ENCODE measurements at regions not wholly inside any gene's neighbourhood (a gene's known extent, or its start where the extent isn't known, plus 50 kb on each side); places are given as distances from the start of the nearest gene placed in this dataset.

DNA sequence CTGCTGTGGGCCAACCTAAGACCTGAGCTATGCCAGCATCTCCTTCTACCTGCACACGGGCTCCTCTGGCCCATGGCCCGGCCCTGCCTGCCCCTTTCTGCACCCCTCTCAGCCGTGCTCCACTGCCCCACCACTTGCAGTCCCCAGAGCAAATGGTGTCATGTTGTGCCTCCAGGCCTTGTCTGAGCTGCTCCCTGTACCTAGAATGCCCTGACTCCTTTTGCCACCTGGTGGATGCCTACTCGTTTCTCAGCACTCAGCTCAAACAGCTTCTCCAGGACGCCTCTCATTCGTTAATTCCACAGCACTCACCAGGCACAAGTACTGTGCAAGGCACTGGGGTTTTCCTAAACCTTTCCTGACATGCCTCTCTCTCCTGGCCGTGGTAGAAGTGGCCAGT, 63.2 kb upstream of the PNMA1 start:
- H3K27ac ChIP-seq = no peak overlapping the region
- H3K9me3 ChIP-seq = no peaks in the 10 kb centered on the region
- FAIRE-seq (no peak), ATAC-seq (peak in 3 of 4 donors; percentile 41 to 56 (median 50)), DNase-seq (no peak)
- intact Hi-C loops (cut with DNase I) = no loop called here
- peaks cover 1 to 13% (median 10%) of the 10 kb centered on the region in 3 donors for H3K4me1 ChIP-seq
- TF ChIP-seq, protein P1, sequence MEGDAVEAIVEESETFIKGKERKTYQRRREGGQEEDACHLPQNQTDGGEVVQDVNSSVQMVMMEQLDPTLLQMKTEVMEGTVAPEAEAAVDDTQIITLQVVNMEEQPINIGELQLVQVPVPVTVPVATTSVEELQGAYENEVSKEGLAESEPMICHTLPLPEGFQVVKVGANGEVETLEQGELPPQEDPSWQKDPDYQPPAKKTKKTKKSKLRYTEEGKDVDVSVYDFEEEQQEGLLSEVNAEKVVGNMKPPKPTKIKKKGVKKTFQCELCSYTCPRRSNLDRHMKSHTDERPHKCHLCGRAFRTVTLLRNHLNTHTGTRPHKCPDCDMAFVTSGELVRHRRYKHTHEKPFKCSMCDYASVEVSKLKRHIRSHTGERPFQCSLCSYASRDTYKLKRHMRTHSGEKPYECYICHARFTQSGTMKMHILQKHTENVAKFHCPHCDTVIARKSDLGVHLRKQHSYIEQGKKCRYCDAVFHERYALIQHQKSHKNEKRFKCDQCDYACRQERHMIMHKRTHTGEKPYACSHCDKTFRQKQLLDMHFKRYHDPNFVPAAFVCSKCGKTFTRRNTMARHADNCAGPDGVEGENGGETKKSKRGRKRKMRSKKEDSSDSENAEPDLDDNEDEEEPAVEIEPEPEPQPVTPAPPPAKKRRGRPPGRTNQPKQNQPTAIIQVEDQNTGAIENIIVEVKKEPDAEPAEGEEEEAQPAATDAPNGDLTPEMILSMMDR (IDR thresholded peaks at IDR 0.05) = no peak
- no peaks in the 10 kb centered on the region for H3K36me3 ChIP-seq
- 51 to 61% methylated on average over 7 of the region's 7 CpGs for WGBS, 2 donors
- no peak overlapping the region for H3K4me3 ChIP-seq
- no peaks in the 10 kb centered on the region for H3K27me3 ChIP-seq

DNA sequence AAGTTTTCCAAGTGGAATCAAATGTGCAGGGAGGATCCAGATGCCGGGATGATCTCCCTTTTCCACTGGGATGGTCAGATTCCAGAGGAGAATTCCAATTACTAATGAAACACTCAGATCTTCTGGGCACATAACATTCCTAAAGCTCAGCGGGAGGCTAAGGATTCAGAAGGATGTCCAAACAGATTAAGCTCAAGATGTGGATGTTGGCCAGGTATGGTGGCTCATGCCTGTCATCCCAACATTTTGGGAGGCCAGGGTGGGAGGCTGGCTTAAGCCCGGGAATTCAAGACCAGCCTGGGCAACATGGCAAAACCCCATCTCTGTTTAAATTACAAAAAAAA, 62.0 kb upstream of the PNMA1 start:
- TF ChIP-seq, protein P1 (IDR thresholded peaks at IDR 0.05) = no peak
- ATAC-seq (no peak), FAIRE-seq (no peak), DNase-seq (peak in 1 of 6 donors; percentile 2)
- Histone ChIP-seq H3K9me3 (no peaks in the 10 kb centered on the region), H3K27me3 (no peaks in the 10 kb centered on the region), H3K4me3 (no peak overlapping the region), H3K27ac (no peak overlapping the region), H3K4me1 (peaks cover 14 to 25% (median 22%) of the 10 kb centered on the region in 3 donors), H3K36me3 (no peaks in the 10 kb centered on the region)
- WGBS, 2 donors = 87 to 91% methylated on average over 3 of the region's 3 CpGs
- intact Hi-C loops (cut with DNase I) = no loop called here

DNA sequence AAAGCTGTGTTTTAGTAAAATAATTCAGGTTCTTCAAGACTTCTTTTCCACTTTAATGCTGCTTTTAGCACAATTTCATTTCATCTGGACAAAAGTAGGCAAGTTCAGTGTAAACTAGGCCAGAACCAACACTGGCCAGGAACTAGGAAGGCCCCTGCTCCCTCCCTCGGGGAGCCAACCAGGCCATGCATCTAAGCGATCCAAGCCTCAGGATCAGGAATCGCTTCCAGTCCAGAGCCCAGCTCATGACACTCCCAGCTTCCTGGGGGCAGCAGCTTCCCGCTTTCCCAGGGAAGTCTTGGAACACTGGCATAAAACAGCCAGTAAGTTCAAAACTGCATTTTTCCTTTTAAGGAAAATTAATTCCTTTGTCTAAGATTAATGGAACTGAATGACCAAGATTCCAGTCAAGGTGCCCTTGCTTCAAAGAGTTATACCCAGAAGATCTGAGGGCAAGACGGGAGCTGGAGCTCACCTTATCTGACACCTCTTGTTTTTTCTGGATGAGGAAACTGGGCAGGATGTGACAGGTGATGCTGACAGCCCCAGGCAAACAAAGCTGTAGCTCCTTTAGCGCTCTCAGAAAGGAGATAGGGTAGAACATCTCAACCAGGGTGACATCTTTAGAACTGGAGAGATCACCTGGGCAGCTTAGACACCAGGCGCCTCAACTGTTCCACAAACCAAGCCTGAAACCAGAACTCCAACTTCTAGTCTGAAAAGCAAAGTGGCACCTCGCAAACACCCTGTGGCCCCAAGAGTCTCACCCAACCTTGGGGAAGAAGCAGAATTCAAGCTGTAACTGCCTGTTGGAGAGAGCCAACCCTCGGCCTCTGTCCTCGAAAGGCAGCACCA, 61.4 kb upstream of the PNMA1 start:
- 74 to 80% methylated on average over 10 of the region's 10 CpGs for WGBS, 2 donors
- peaks cover 20 to 31% (median 25%) of the 10 kb centered on the region in 3 donors for H3K4me1 ChIP-seq
- ATAC-seq (no peak), FAIRE-seq (no peak), DNase-seq (no peak)
- no peak overlapping the region for H3K4me3 ChIP-seq
- intact Hi-C loops (cut with DNase I) = no loop called here
- H3K27ac ChIP-seq = no peak overlapping the region
- TF ChIP-seq, protein P1 (IDR thresholded peaks at IDR 0.05) = no peak
- H3K36me3 ChIP-seq = no peaks in the 10 kb centered on the region
- no peaks in the 10 kb centered on the region for H3K9me3 ChIP-seq
- no peaks in the 10 kb centered on the region for H3K27me3 ChIP-seq

DNA sequence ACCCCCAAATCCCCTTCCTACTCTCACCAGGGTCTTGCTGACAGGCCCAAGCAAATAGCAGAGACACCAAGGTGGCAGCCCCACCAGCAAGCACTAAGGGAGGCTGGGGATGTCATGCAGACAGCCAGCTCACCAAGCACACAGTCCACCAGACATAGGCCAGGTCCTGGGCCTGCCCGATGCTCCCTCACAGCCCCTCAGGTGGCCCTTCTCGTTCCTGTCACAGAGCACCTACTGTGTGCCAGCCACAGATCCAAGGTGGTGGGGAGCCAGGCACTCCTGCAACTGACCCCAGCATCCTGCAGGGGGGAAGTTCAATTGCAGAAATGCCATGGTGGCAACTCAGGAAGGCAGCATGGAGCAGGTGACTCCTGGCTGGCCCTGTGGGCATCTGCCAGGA, 60.5 kb upstream of the PNMA1 start:
- H3K9me3 ChIP-seq = no peaks in the 10 kb centered on the region
- H3K27me3 ChIP-seq = no peaks in the 10 kb centered on the region
- WGBS, 2 donors = 82 to 86% methylated on average over 2 of the region's 2 CpGs
- ATAC-seq (no peak), FAIRE-seq (no peak), DNase-seq (peak in 1 of 6 donors; percentile 41)
- peaks cover 23 to 34% (median 25%) of the 10 kb centered on the region in 3 donors for H3K4me1 ChIP-seq
- no peaks in the 10 kb centered on the region for H3K36me3 ChIP-seq
- TF ChIP-seq, protein P1 (IDR thresholded peaks at IDR 0.05) = no peak
- H3K4me3 ChIP-seq = no peak overlapping the region
- H3K27ac ChIP-seq = no peak overlapping the region
- intact Hi-C loops (cut with DNase I) = no loop called here

DNA sequence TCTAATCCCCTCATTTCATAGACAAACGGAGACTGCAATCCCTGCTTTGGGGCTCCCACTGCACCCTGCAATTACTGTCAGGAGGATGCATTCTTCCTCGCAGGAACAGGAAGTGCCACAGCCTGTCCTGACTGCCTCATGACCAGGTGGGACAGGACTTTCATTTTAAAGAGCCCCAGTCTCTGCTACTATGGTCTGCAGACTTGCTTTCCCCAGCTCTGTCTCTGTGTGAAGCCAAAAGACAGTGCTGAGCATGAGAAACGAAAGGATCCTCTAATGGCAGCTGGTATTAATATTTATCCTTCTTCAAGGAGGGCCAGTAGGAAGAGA, 60.0 kb upstream of the PNMA1 start:
- H3K27ac ChIP-seq = no peak overlapping the region
- FAIRE-seq (no peak), DNase-seq (no peak), ATAC-seq (no peak)
- WGBS, 2 donors = 71 to 72% methylated on average over 3 of the region's 3 CpGs
- H3K4me1 ChIP-seq = peaks cover 23 to 34% (median 25%) of the 10 kb centered on the region in 3 donors
- no peaks in the 10 kb centered on the region for H3K27me3 ChIP-seq
- intact Hi-C loops (cut with DNase I) = no loop called here
- H3K9me3 ChIP-seq = no peaks in the 10 kb centered on the region
- no peak overlapping the region for H3K4me3 ChIP-seq
- TF ChIP-seq, protein P1 (IDR thresholded peaks at IDR 0.05) = no peak
- no peaks in the 10 kb centered on the region for H3K36me3 ChIP-seq

Data from pancreas (tissue), 10 donors.